ENCODE measurements at regions not wholly inside any gene's neighbourhood (a gene's known extent, or its start where the extent isn't known, plus 50 kb on each side); places are given as distances from the start of the nearest gene placed in this dataset.

- DNase-seq (ENCODE audit: extremely low read depth, low read depth, low spot score) = no peak
Measured at GRCh38 chr6:2563635-2564034, 187.1 kb downstream of the MYLK4 start.

DNA sequence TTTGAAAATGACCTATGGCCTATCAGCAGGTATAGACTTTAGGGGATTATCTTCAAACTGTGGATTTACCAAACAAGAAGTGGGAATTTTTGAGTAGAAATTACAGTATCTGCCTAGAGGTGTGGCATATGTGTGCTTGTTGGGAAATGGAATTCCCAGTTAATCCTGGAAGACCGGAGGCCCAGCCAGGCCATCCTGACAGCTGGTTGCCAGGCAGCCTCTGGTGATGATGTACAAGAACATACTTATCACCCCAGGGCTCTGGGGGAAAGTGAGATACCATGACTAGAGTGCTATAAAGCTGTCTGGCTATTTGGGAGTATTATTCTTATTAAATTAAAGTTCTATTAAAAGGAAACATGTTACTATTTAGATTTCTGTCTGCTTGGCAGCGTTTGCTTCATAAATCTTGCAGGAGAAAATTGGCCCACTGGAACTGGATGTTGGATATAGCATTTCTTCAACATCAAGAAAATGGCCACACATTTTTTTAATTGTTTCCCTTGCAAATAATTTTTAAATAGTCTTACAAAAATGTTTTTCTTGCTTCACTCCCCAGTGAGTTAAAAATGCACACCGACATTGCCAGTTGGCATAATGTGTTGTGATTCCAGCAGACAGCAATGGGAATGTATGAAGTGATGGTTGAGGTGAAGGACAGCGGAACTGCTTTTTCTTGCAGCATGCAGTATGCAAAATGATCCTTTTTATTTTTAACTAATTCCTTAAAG, 187.8 kb downstream of the MYLK4 start:
- no peak for DNase-seq (ENCODE audit: extremely low read depth, low read depth, low spot score)

DNA sequence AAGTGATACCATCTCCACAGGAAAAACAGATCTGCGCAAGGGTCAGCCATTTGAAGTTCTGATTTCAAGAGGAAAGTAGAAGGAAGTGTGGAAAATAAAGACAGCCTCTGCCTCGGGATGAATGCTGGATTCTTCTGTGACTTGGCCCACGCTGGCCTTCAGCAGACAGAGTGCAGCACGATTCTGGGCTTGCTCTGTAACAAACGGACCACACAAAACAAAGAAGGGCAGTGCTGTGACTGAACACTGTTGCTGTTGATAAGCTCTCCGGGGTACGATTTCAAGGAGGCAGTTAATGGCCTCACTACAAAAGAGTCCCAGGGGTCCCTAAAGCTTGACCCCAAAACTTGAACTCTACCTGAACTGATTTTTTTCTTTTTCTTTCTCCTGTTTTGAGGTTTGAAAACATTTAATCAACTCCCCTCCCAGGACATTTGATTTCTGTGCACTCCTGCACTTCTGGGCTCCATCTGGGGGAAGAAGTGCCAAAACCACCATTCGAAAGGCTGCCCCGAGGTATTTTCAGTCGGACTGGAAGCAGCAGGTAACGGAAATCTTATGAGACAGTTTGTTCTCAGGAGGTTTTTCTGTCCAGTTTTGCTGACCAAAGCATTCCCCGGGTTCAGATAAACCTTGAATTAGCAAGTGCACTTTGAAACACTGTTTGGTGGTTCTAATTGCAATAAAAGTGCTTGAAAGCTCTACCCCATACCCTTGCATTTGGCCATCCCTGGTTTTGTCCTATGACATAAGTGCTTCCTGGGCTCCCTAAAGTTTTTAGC, 189.6 kb downstream of the MYLK4 start:
- no peak for DNase-seq (ENCODE audit: extremely low read depth, low read depth, low spot score)

DNA sequence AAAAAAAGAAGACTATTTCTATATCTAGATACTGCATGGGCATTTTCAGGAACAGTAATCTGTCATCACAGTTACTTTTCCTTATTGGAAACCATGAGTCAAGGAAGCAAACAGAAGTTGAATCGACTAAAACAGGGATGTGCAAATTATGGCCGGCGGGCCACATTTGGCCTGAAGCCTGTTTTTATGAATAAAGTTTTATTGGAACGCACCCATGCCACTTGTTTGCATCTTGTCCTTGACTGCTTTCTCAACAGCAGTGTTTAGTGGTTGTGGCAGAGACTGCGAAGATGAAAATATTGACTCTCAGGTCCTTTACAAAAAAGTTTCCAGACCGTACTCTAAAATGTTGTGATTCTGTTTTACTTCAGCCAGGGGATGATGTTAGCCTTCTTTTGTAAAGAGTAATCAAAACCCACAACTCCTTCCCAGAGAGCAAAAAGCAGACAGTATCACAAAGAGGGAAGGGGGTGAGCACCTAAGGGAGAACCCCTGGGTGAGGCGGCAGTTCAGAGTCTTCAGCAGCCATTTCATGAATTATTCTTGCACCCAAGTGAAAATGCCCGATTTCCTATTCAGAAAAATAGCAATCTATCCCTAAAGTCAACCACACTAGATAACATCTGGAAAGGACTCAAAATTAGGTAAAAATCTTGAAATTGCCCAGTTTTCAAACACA, 190.4 kb downstream of the MYLK4 start:
- DNase-seq (ENCODE audit: extremely low read depth, low read depth, low spot score) = no peak

DNA sequence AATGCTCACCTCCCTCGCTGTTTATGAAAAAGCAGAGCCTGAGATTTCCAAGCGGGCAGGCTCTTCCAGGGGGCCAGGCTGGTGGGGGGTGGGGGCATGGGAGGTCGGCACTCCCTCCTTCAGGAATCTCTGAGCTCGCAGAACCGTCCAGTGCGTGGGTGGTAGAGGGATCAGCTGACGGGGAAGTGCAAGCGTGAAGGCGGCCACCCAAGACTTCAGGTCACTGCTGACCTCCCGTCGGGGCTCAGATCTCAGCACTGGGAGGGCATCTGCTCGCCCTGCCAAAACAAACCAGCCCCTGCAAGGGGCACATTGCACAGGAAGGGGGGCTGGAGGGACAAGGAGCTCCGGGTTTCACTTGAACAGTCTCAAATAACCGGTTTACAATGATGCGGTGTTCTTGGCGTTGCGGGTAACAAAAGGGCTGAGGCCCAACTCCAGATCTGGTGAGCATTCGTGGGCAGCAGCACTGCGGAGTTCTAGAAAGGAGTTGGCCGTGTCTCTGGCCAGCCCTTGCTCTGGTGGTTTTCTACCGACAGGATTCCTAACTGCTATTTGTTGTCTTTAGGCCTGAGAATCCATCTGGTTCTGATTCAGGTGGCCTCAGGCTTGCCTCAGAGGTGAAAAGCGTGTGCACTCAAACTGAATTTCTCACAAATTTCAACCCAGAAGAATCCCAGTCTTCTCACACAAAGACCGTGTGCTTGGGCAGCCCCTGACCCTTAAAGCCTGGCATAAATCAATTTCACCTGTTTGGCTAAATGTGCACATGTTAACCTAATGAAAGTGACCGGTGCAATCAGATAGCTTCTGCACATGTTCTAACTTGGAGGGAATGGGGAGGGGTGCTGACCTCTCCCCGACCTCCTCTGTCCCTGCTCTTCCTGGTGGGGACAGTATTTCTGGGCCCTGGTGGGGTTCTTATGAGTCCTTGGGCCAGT, 191.6 kb downstream of the MYLK4 start:
- no peak for DNase-seq (ENCODE audit: extremely low read depth, low read depth, low spot score)

- DNase-seq (ENCODE audit: extremely low read depth, low read depth, low spot score) = no peak
Measured at GRCh38 chr6:2558098-2558680, 192.5 kb downstream of the MYLK4 start.

GRCh38 chr6:2557181-2557720, 193.5 kb downstream of the MYLK4 start:
- DNase-seq (ENCODE audit: extremely low read depth, low read depth, low spot score) = no peak

DNA sequence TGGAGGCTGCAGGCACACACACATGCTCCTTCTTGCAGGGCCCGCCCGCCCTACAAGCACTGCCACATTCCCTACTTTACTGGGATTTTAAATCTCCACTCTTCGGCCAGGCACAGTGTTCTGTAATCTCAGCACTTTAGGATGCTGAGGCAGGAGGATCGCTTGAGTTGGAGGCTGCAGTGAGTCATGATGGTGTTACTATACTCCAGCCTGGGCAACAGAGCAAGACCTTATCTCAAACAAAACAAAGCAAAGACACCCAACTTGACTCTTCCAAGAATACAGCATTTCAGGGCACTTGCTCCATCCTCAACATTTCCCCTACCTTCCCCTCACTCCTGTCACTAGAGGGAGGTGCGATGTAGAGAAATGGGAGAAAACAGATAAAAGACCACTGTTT, 194.0 kb downstream of the MYLK4 start:
- DNase-seq (ENCODE audit: extremely low read depth, low read depth, low spot score) = no peak

DNA sequence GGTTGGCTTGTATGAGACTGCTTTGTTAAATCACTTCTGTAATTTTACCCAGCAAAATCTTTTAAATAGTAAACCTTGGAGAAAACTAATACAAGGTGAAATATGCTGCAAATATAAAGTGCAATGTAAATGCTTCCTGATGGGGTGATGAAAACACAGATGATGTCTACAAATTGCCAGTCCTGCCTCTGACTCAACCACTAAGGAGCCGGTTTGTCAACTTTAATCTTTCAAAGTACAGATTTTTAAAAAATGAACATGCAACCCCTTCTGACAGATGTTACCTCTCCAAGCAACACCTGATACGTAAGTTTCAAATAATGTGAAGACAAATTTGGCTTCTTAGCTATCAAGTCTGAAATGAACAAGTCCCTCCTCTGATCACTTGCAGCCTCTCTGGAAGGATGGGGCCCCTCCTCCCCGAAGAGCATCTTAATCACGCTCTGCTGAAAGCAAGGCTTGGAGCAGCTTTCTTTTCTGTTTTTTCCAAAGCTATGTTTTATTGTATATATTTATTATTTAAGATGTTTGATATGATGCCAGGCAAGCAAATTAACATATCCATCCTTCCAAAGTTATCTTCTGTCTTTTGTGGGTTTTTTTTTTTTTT, 196.0 kb downstream of the MYLK4 start:
- no peak for DNase-seq (ENCODE audit: extremely low read depth, low read depth, low spot score)

- no peak for DNase-seq (ENCODE audit: extremely low read depth, low read depth, low spot score)
Measured at GRCh38 chr6:2552526-2553154, 198.1 kb downstream of the MYLK4 start.

GRCh38 chr6:2551705-2552104, 199.0 kb downstream of the MYLK4 start:
- DNase-seq (ENCODE audit: extremely low read depth, low read depth, low spot score) = no peak

DNA sequence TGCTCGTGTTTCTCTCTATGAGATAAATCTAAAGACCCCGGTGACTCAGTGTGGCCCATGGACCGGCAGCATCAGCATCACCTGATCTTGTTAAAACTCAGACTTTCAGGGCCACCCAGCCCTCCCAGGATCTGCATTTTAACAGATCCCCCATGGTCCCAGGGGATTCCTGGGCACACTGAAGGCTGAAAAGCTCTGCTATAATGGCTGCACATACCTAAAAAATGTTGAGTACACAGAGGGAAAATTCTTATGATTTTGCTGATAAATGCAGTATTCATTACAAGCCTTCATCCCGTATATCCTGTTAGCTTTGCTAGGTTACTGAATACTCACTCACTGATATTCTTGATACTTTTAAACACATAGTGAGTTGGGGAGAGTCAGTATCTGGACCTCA, 200.5 kb downstream of the MYLK4 start:
- no peak for DNase-seq (ENCODE audit: extremely low read depth, low read depth, low spot score)

GRCh38 chr6:2549834-2550233, 200.9 kb downstream of the MYLK4 start:
- DNase-seq (ENCODE audit: extremely low read depth, low read depth, low spot score) = no peak

DNA sequence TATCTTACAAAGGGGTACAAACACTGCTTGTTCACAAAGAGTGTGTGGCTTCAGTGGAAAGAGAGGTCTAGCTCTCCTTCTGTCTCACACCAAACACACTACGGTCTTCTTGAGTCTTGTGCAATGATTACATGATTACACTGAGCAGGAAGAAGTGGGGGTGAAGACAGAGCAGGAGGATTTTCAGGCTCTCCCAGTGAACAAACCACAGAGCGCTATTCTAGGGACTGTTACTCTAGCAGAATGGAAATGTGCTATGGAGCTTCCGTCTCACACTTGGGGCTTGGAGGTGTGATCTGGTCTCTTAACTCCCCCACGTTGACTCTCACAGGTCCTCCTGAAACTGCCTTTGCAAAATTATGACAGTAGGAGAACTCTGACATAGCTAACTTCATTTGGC, 203.4 kb downstream of the MYLK4 start:
- no peak for DNase-seq (ENCODE audit: extremely low read depth, low read depth, low spot score)

GRCh38 chr6:2546901-2547300, 203.8 kb downstream of the MYLK4 start:
- no peak for DNase-seq (ENCODE audit: extremely low read depth, low read depth, low spot score)

GRCh38 chr6:2545383-2546038, 205.2 kb downstream of the MYLK4 start:
- no peak for DNase-seq (ENCODE audit: extremely low read depth, low read depth, low spot score)

- DNase-seq (ENCODE audit: extremely low read depth, low read depth, low spot score) = no peak
Measured at GRCh38 chr6:2543321-2543720, 207.4 kb downstream of the MYLK4 start.

- DNase-seq (ENCODE audit: extremely low read depth, low read depth, low spot score) = no peak
Measured at GRCh38 chr6:2542858-2543218, 207.9 kb downstream of the MYLK4 start.
